IMR-90 (cell line): ENCODE measurements at regions not wholly inside any gene's neighbourhood (a gene's known extent, or its start where the extent isn't known, plus 50 kb on each side); places are given as distances from the start of the nearest gene placed in this dataset.
"Not testable (repeated sequence)": the region's sequence is repeated elsewhere in the genome, so short reads cannot be mapped to it uniquely, and the experiment has no call there.

Experiments used
- ATAC-seq: fragments of 200-7000 bp; cut with Tn5 transposase; 2 replicates; pipeline ENCODE4 v1.9.1; 2020; ENCODE audit warnings: low read depth, mild to moderate bottlenecking, moderate library complexity
- BruUV-seq: library from RNA; stranded (reverse); fragments of 400-500 nt; replicated peaks from 2 replicates; lab custom pipeline; 2021; lab: Mats Ljungman, UMichigan
- CTCF ChIA-PET: fragments of 300-600 bp; formaldehyde crosslinking; extraction: SDS; loops from one replicate; lab custom pipeline; 2021; ENCODE audit warnings: antibody characterized with exemption; lab: Yijun Ruan, JAX
- POLR2A ChIA-PET: fragments of 300-600 bp; sonication (Branson Sonifier 250); formaldehyde crosslinking; loops from one replicate; lab custom pipeline; 2022; ENCODE audit warnings: antibody characterized with exemption; ENCODE audit not compliant: unreplicated experiment; lab: Charles Lee
- DNase-seq: peaks from one replicate; pipeline ENCODE4 v3.0.0; 2013
- H2AFZ ChIP-seq: replicated peaks from 2 replicates; pipeline ENCODE3; 2013; ENCODE audit warnings: low read length, mild to moderate bottlenecking; ENCODE audit not compliant: poor library complexity
- H2AK5ac ChIP-seq: 2 replicates; pipeline ENCODE4 v1.6.1; 2013; ENCODE audit warnings: low read depth, low read length, inconsistent platforms
- H2AK9ac ChIP-seq: replicated peaks from 2 replicates; pipeline ENCODE3; 2013; ENCODE audit warnings: mild to moderate bottlenecking, low read depth, low read length, moderate library complexity; ENCODE audit not compliant: poor library complexity
- H2BK120ac ChIP-seq: 2 replicates; pipeline ENCODE4 v1.6.1; 2013; ENCODE audit warnings: low read depth, low read length, inconsistent platforms
- H2BK15ac ChIP-seq: 3 replicates; pipeline ENCODE4 v1.6.1; 2013; ENCODE audit warnings: low read depth, low read length, inconsistent platforms
- H2BK20ac ChIP-seq: 2 replicates; pipeline ENCODE4 v1.6.1; 2013; ENCODE audit warnings: low read depth, mild to moderate bottlenecking, inconsistent platforms, low read length, moderate library complexity
- H2BK5ac ChIP-seq: 2 replicates; pipeline ENCODE4 v1.6.1; 2013; ENCODE audit warnings: mild to moderate bottlenecking, low read depth, low read length, inconsistent platforms; ENCODE audit not compliant: poor library complexity, severe bottlenecking
- H3K14ac ChIP-seq: replicated peaks from 2 replicates; pipeline ENCODE4 v1.6.1; 2013; ENCODE audit warnings: low read depth, low read length, inconsistent platforms
- H3K18ac ChIP-seq: 2 replicates; pipeline ENCODE4 v1.6.1; 2013; ENCODE audit warnings: low read depth, low read length, control low read depth
- H3K23ac ChIP-seq: 2 replicates; pipeline ENCODE4 v1.6.1; 2013; ENCODE audit warnings: low read depth, low read length, inconsistent platforms
- H3K27ac ChIP-seq: 2 replicates; pipeline ENCODE4 v1.5.1; 2013; ENCODE audit warnings: mild to moderate bottlenecking, control low read depth, low read length; ENCODE audit not compliant: insufficient read depth
- H3K27me3 ChIP-seq: 2 replicates; pipeline ENCODE4 v1.6.1; 2013; ENCODE audit warnings: low read length; ENCODE audit not compliant: control insufficient read depth, insufficient read depth
- H3K36me3 ChIP-seq: 2 replicates; pipeline ENCODE4 v1.6.1; 2013; ENCODE audit warnings: low read length, mixed read lengths; ENCODE audit not compliant: control insufficient read depth, insufficient read depth
- H3K4ac ChIP-seq: 2 replicates; pipeline ENCODE4 v1.6.1; 2013; ENCODE audit warnings: low read depth, low read length, inconsistent platforms
- H3K4me1 ChIP-seq: 2 replicates; pipeline ENCODE4 v1.6.1; 2013; ENCODE audit warnings: low read length, mixed read lengths; ENCODE audit not compliant: control insufficient read depth, insufficient read depth
- H3K4me2 ChIP-seq: 2 replicates; pipeline ENCODE4 v1.6.1; 2013; ENCODE audit warnings: low read depth, mild to moderate bottlenecking, control low read depth, low read length, moderate library complexity
- H3K4me3 ChIP-seq: 2 replicates; pipeline ENCODE4 v1.5.1; 2013; ENCODE audit warnings: low read depth, mild to moderate bottlenecking, control low read depth, low read length, moderate library complexity; ENCODE audit not compliant: insufficient read depth
- H3K56ac ChIP-seq: 2 replicates; pipeline ENCODE4 v1.6.1; 2013; ENCODE audit warnings: low read length, inconsistent platforms; ENCODE audit not compliant: insufficient read depth; ENCODE audit errors: extremely low read depth
- H3K79me1 ChIP-seq, 2 experiments: 2 replicates each; pipeline ENCODE4 v1.6.1; 2013; ENCODE audit warnings: low read length in 2 of 2, inconsistent platforms in 1 of 2, low read depth in 1 of 2
- H3K9ac ChIP-seq: 2 replicates; pipeline ENCODE4 v1.6.1; 2013; ENCODE audit warnings: low read depth, low read length, control low read depth
- H3K9me1 ChIP-seq: 2 replicates; pipeline ENCODE4 v1.6.1; 2013; ENCODE audit warnings: low read length, inconsistent platforms; ENCODE audit not compliant: insufficient read depth
- H3K9me3 ChIP-seq: 2 replicates; pipeline ENCODE4 v1.6.1; 2013; ENCODE audit warnings: low read length; ENCODE audit not compliant: control insufficient read depth, insufficient read depth
- H4K20me1 ChIP-seq: 2 replicates; pipeline ENCODE4 v1.6.1; 2013; ENCODE audit warnings: low read length, inconsistent platforms; ENCODE audit not compliant: insufficient read depth
- H4K5ac ChIP-seq: 2 replicates; pipeline ENCODE4 v1.6.1; 2013; ENCODE audit warnings: mild to moderate bottlenecking, low read depth, low read length, control low read depth
- H4K8ac ChIP-seq, 2 experiments: 2 replicates each; pipeline ENCODE4 v1.6.1; 2013; ENCODE audit warnings: low read depth in 2 of 2, low read length in 2 of 2, control low read depth in 1 of 2, inconsistent platforms in 1 of 2
- H4K91ac ChIP-seq: 2 replicates; pipeline ENCODE4 v1.6.1; 2013; ENCODE audit warnings: low read depth, low read length, inconsistent platforms; ENCODE audit not compliant: insufficient read depth
- CEBPB ChIP-seq: IDR thresholded peaks from 2 replicates; pipeline ENCODE4 v1.6.1; 2012; ENCODE audit warnings: low read depth, low read length, improper control_type of control experiment
- MAFK ChIP-seq: IDR thresholded peaks from 2 replicates; pipeline ENCODE4 v1.6.1; 2012; ENCODE audit warnings: low read depth, low read length, improper control_type of control experiment
- MAZ ChIP-seq: IDR thresholded peaks from 2 replicates; pipeline ENCODE4 v1.6.1; 2012; ENCODE audit warnings: low read depth, mild to moderate bottlenecking, low read length, improper control_type of control experiment, moderate library complexity, borderline replicate concordance
- MXI1 ChIP-seq: IDR thresholded peaks from 2 replicates; pipeline ENCODE4 v1.6.1; 2012; ENCODE audit warnings: low read depth, mild to moderate bottlenecking, low read length, moderate library complexity, borderline replicate concordance
- POLR2A ChIP-seq: IDR thresholded peaks from 2 replicates; pipeline ENCODE4 v1.6.1; 2012; ENCODE audit warnings: mild to moderate bottlenecking, low read depth, low read length
- WGBS, 2 experiments: methylation state at CpG; one replicate each; pipeline versions ENCODE4 v1.1.5 to v1.1.7; 2013; ENCODE audit warnings: missing lambda C conversion rate in 2 of 2; ENCODE audit not compliant: insufficient read length in 1 of 2; ENCODE audit errors: extremely low coverage in 2 of 2; 5-methylcytosine and 5-hydroxymethylcytosine counted together
- dilution Hi-C: fragments of 300-500 bp; cut with HindIII; formaldehyde crosslinking; loops from one replicate; pipeline ENCODE4 v1.14.3; 2018; ENCODE audit warnings: low sequenced_read_pairs; ENCODE audit not compliant: unreplicated experiment
- in situ Hi-C: fragments of 300-500 bp; cut with MboI; formaldehyde crosslinking; loops from 3 replicates; pipeline ENCODE4 v1.14.3; 2019; ENCODE audit warnings: low sequenced_read_pairs, inconsistent platforms, mixed read lengths
- intact Hi-C: fragments of 100-400 bp; cut with micrococcal nuclease; formaldehyde crosslinking; loops from 2 replicates; pipeline ENCODE4 v1.10.0; 2022

DNA sequence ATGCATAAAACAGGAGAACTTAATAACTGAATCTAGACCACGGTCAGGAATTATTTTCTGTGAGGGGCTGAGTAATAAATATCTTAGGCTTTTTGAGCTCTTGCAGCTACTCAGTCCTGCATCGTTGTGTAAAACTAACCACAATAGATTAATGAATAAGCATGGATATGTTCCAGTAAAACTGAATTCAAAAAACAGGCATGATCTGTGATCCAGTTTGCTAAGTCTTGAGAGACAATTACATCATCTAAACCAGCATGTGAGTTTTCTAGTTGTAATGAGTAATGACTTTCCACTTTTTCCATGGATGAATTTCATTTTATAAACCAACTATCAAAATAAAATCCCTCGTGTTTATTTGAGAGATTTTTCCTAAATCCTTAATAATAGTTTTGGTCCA lies 336.8 kb downstream of the RFPL4B start:
- intact Hi-C loops = loop anchor here (5.0 kb wide), 1 partner anchor 182 kb away; no protein-coding TSS in a partner anchor
- no peak overlapping the region for H2AFZ ChIP-seq
- WGBS, 2 experiments = no CpG with 5 or more reads among the region's 3 CpGs

DNA sequence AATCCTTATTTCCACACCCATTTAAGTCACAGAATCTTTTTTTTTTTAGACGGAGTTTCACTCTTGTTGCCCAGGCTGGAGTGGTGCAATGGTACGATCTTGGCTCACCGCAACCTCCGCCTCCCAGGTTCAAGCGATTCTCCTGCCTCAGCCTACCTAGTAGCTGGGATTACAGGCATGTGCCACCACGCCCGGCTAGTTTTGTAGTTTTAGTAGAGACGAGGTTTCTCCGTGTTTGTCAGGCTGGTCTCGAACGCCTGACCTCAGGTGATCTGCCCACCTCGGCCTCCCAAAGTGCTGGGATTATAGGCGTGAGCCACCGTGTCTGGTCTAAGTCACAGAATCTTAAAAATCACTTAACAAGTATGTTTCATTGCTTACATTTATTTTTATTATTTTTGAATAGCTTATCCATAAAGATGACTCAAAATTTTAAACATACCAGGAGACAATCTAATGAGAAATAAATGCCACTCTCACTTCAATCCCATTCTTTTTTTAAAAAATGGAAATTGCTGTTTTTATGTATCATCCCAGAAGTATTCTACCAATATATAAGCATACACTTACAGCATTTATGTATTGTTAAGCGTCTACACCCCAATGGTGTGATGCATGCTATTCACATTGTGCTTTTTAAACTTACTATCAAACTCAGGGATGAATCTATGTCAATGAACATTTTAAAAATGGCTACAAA lies 338.5 kb downstream of the RFPL4B start:
- H4K5ac ChIP-seq, CTCF ChIA-PET, H4K8ac ChIP-seq, H3K9me3 ChIP-seq, H3K4ac ChIP-seq, ATAC-seq, H3K4me1 ChIP-seq, H3K14ac ChIP-seq, dilution Hi-C loops, H3K4me2 ChIP-seq, H3K18ac ChIP-seq, H4K20me1 ChIP-seq, H3K4me3 ChIP-seq, H3K9me1 ChIP-seq, H2AK5ac ChIP-seq, H3K56ac ChIP-seq, H2BK5ac ChIP-seq, intact Hi-C loops, H3K23ac ChIP-seq, BruUV-seq, H4K91ac ChIP-seq, H3K79me1 ChIP-seq, H3K36me3 ChIP-seq, H2AK9ac ChIP-seq, H2AFZ ChIP-seq, H2BK120ac ChIP-seq, DNase-seq, H3K27ac ChIP-seq, in situ Hi-C loops, H3K27me3 ChIP-seq, H3K9ac ChIP-seq, H2BK15ac ChIP-seq, H2BK20ac ChIP-seq: not testable (repeated sequence)
- POLR2A ChIA-PET = interaction anchor here (0.7 kb wide), 1 partner anchor 12 kb away, joined by 3 read pairs; no protein-coding TSS in a partner anchor
- no CpG with 5 or more reads among the region's 15 CpGs for WGBS, 2 experiments

More for the DNA sequence above, 336.8 kb downstream of the RFPL4B start:
- Histone ChIP-seq H3K56ac (no peak overlapping the region), H2AK9ac (no peak overlapping the region), H4K8ac (no peak overlapping the region), H3K4me3 (no peak overlapping the region), H3K27ac (no peak overlapping the region), H3K27me3 (no peaks in the 10 kb centered on the region), H4K20me1 (no peaks in the 10 kb centered on the region), H4K91ac (no peak overlapping the region), H3K9ac (no peak overlapping the region), H3K36me3 (no peaks in the 10 kb centered on the region), H3K4ac (no peak overlapping the region), H3K14ac (no peak overlapping the region), H3K9me3 (no peaks in the 10 kb centered on the region; the same call in 1 of the 2 replicates), H3K9me1 (peaks cover 2% of the 10 kb centered on the region), H2AK5ac (no peak overlapping the region), H4K5ac (no peak overlapping the region), H2BK120ac (no peak overlapping the region), H3K79me1 (no peaks in the 10 kb centered on the region), H3K23ac (no peak overlapping the region), H3K18ac (no peak overlapping the region), H2BK5ac (peak overlapping the region; percentile 0), H2BK15ac (no peak overlapping the region), H3K4me2 (no peak overlapping the region), H2BK20ac (no peak overlapping the region), H3K4me1 (peaks cover 4% of the 10 kb centered on the region)
- CTCF ChIA-PET = interaction anchor here (0.6 kb wide), 1 partner anchor 1196 kb away, joined by 3 read pairs; no protein-coding TSS in a partner anchor
- no TSS peak for BruUV-seq
- in situ Hi-C loops (no loop called here), dilution Hi-C loops (no loop called here)
- TF ChIP-seq CEBPB = peak; percentile 79
- no peak for TF ChIP-seq MAFK
- TF ChIP-seq MAZ = no peak
- no peak for TF ChIP-seq POLR2A
- TF ChIP-seq MXI1 = no peak
- DNase-seq (peak; percentile 95), ATAC-seq (peak; percentile 71)
- POLR2A ChIA-PET = no interaction called here
